Activated CD8-positive, alpha-beta memory T cell treated with anti-CD3 and anti-CD28 coated beads, Interleukin-2, amount 50 U/mL, for 1 hour (primary cell): ENCODE measurements at regions not wholly inside any gene's neighbourhood (a gene's known extent, or its start where the extent isn't known, plus 50 kb on each side); places are given as distances from the start of the nearest gene placed in this dataset.
"Not testable (repeated sequence)": the region's sequence is repeated elsewhere in the genome, so short reads cannot be mapped to it uniquely, and the experiment has no call there.

Experiments
- DNase-seq: peaks from one replicate; pipeline ENCODE4 v3.0.0-alpha.2; 2020; ENCODE audit errors: extremely low read depth

GRCh38 chr6:134636186-134636799 lies 313.6 kb downstream of the ALDH8A1 start:
- DNase-seq: no peak

GRCh38 chr6:134634966-134635365 lies 314.9 kb downstream of the ALDH8A1 start:
- no peak for DNase-seq

- no peak for DNase-seq
Observed at GRCh38 chr6:134634466-134634865, 315.4 kb downstream of the ALDH8A1 start.

GRCh38 chr6:134632982-134633940 lies 315.3 kb upstream of the SGK1 start:
- peak; percentile 9 for DNase-seq

GRCh38 chr6:134632024-134632423 lies 314.1 kb upstream of the SGK1 start:
- DNase-seq: no peak

- DNase-seq: no peak
Observed at GRCh38 chr6:134631398-134631924, 313.5 kb upstream of the SGK1 start.

- DNase-seq: no peak
Observed at GRCh38 chr6:134630508-134631121, 312.7 kb upstream of the SGK1 start.

- DNase-seq: no peak
Observed at GRCh38 chr6:134628154-134628553, 310.2 kb upstream of the SGK1 start.

GRCh38 chr6:134627707-134628106 lies 309.8 kb upstream of the SGK1 start:
- DNase-seq: no peak

GRCh38 chr6:134626589-134626988 lies 308.7 kb upstream of the SGK1 start:
- no peak for DNase-seq

GRCh38 chr6:134626086-134626485 lies 308.2 kb upstream of the SGK1 start:
- DNase-seq: no peak

GRCh38 chr6:134624781-134625180 lies 306.9 kb upstream of the SGK1 start:
- DNase-seq: no peak

- no peak for DNase-seq
Observed at GRCh38 chr6:134623401-134623800, 305.5 kb upstream of the SGK1 start.

GRCh38 chr6:134622382-134623173 lies 304.7 kb upstream of the SGK1 start:
- DNase-seq: no peak

GRCh38 chr6:134621858-134622257 lies 303.9 kb upstream of the SGK1 start:
- DNase-seq: no peak

- DNase-seq: no peak
Observed at GRCh38 chr6:134619789-134620188, 301.9 kb upstream of the SGK1 start.

GRCh38 chr6:134619077-134619476 lies 301.2 kb upstream of the SGK1 start:
- DNase-seq: no peak

- DNase-seq: no peak
Observed at GRCh38 chr6:134614606-134615485, 296.9 kb upstream of the SGK1 start.

- DNase-seq: not testable (repeated sequence)
Observed at GRCh38 chr6:134612128-134612527, 294.2 kb upstream of the SGK1 start.

- DNase-seq: no peak
Observed at GRCh38 chr6:134610411-134610810, 292.5 kb upstream of the SGK1 start.
